Transverse colon (tissue), 4 donors: ENCODE measurements at regions not wholly inside any gene's neighbourhood (a gene's known extent, or its start where the extent isn't known, plus 50 kb on each side); places are given as distances from the start of the nearest gene placed in this dataset.

ENCODE experiments used
- EP300 ChIP-seq: sonication (generic); formaldehyde crosslinking; IDR thresholded peaks from one replicate; pipeline ENCODE4 v1.6.1; 2017; ENCODE audit warnings: antibody characterized with exemption, low read depth
- POLR2A ChIP-seq: fragments of 450-650 bp; IDR thresholded peaks from one replicate; pipeline ENCODE4 v1.6.1; 2016; ENCODE audit warnings: antibody characterized with exemption, mild to moderate bottlenecking, moderate library complexity
- POLR2AphosphoS5 ChIP-seq, 3 donors: sonication (generic); formaldehyde crosslinking; IDR thresholded peaks; one replicate each; pipeline ENCODE4 v1.6.1; 2016; ENCODE audit warnings: antibody characterized with exemption in 3 of 3
- TF ChIP-seq, protein P1 (sequence below), 5 experiments: fragments of 200-600 bp in 3 of 5; fragments of 450-650 bp in 2 of 5; sonication (generic) in 3 of 5; IDR thresholded peaks; 1 replicate in 2 of 5; 2 replicates in 3 of 5; pipeline ENCODE4 v1.5.1; 2016 to 2017; ENCODE audit warnings: antibody characterized with exemption in 5 of 5, inconsistent platforms in 3 of 5, mild to moderate bottlenecking in 2 of 5, moderate library complexity in 1 of 5

- TF ChIP-seq, protein P1, sequence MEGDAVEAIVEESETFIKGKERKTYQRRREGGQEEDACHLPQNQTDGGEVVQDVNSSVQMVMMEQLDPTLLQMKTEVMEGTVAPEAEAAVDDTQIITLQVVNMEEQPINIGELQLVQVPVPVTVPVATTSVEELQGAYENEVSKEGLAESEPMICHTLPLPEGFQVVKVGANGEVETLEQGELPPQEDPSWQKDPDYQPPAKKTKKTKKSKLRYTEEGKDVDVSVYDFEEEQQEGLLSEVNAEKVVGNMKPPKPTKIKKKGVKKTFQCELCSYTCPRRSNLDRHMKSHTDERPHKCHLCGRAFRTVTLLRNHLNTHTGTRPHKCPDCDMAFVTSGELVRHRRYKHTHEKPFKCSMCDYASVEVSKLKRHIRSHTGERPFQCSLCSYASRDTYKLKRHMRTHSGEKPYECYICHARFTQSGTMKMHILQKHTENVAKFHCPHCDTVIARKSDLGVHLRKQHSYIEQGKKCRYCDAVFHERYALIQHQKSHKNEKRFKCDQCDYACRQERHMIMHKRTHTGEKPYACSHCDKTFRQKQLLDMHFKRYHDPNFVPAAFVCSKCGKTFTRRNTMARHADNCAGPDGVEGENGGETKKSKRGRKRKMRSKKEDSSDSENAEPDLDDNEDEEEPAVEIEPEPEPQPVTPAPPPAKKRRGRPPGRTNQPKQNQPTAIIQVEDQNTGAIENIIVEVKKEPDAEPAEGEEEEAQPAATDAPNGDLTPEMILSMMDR (IDR thresholded peaks at IDR 0.05) = no peak
- TF ChIP-seq EP300 (no peak), POLR2AphosphoS5 (IDR thresholded peaks at IDR 0.05) (no peak), POLR2A (no peak)
Measured at GRCh38 chr6:126091466-126091865, 105.1 kb downstream of the TRMT11 start.
